ENCODE measurements at regions not wholly inside any gene's neighbourhood (a gene's known extent, or its start where the extent isn't known, plus 50 kb on each side); places are given as distances from the start of the nearest gene placed in this dataset.

- no peak for DNase-seq
Measured at GRCh38 chr6:148211777-148212324, 130.8 kb upstream of the SASH1 start.

- no peak for DNase-seq
Measured at GRCh38 chr6:148212366-148212765, 130.3 kb upstream of the SASH1 start.

- no peak for DNase-seq
Measured at GRCh38 chr6:148213366-148213765, 129.3 kb upstream of the SASH1 start.

GRCh38 chr6:148214667-148215066 is 128.0 kb upstream of the SASH1 start:
- DNase-seq, result no peak

- DNase-seq, result no peak
Measured at GRCh38 chr6:148217051-148217450, 125.6 kb upstream of the SASH1 start.

- DNase-seq, result no peak
Measured at GRCh38 chr6:148217921-148218320, 124.7 kb upstream of the SASH1 start.

GRCh38 chr6:148218542-148219258 is 123.9 kb upstream of the SASH1 start:
- no peak for DNase-seq

- no peak for DNase-seq
Measured at GRCh38 chr6:148221196-148221979, 121.2 kb upstream of the SASH1 start.

- no peak for DNase-seq
Measured at GRCh38 chr6:148222376-148222775, 120.3 kb upstream of the SASH1 start.

GRCh38 chr6:148222846-148223245 is 119.8 kb upstream of the SASH1 start:
- DNase-seq, result no peak

GRCh38 chr6:148223424-148223842 is 119.2 kb upstream of the SASH1 start:
- no peak for DNase-seq

- no peak for DNase-seq
Measured at GRCh38 chr6:148225871-148226270, 116.8 kb upstream of the SASH1 start.

- no peak for DNase-seq
Measured at GRCh38 chr6:148226284-148226683, 116.4 kb upstream of the SASH1 start.

- DNase-seq, result peak in 1 of 3 donors; percentile 67
Measured at GRCh38 chr6:148231572-148231971, 111.1 kb upstream of the SASH1 start.

- DNase-seq, result no peak
Measured at GRCh38 chr6:148235446-148235845, 107.2 kb upstream of the SASH1 start.

- no peak for DNase-seq
Measured at GRCh38 chr6:148238713-148239112, 103.9 kb upstream of the SASH1 start.

GRCh38 chr6:148239215-148239614 is 103.4 kb upstream of the SASH1 start:
- no peak for DNase-seq

- peak in 1 of 3 donors; percentile 19 for DNase-seq
Measured at GRCh38 chr6:148239801-148240460, 102.7 kb upstream of the SASH1 start.

- DNase-seq, result peak; percentile 59 to 80 (median 70)
Measured at GRCh38 chr6:148240461-148240840, 102.2 kb upstream of the SASH1 start.

GRCh38 chr6:148240861-148241477 is 101.7 kb upstream of the SASH1 start:
- no peak for DNase-seq

- peak; percentile 66 to 93 (median 86) for DNase-seq
Measured at GRCh38 chr6:148242180-148242579, 100.5 kb upstream of the SASH1 start.

All from muscle of back (tissue), 3 donors.